ENCODE measurements at regions not wholly inside any gene's neighbourhood (a gene's known extent, or its start where the extent isn't known, plus 50 kb on each side); places are given as distances from the start of the nearest gene placed in this dataset.

GRCh38 chr7:112648781-112649180 is 141.4 kb downstream of the TMEM168 start:
- TF ChIP-seq, protein P1, sequence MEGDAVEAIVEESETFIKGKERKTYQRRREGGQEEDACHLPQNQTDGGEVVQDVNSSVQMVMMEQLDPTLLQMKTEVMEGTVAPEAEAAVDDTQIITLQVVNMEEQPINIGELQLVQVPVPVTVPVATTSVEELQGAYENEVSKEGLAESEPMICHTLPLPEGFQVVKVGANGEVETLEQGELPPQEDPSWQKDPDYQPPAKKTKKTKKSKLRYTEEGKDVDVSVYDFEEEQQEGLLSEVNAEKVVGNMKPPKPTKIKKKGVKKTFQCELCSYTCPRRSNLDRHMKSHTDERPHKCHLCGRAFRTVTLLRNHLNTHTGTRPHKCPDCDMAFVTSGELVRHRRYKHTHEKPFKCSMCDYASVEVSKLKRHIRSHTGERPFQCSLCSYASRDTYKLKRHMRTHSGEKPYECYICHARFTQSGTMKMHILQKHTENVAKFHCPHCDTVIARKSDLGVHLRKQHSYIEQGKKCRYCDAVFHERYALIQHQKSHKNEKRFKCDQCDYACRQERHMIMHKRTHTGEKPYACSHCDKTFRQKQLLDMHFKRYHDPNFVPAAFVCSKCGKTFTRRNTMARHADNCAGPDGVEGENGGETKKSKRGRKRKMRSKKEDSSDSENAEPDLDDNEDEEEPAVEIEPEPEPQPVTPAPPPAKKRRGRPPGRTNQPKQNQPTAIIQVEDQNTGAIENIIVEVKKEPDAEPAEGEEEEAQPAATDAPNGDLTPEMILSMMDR (conservative IDR thresholded peaks at IDR 0.05 in 1 of 2, IDR thresholded peaks at IDR 0.05 in 1 of 2; ENCODE audit: low read depth in 1 of 2, low read length in 2 of 2): no peak
- no peak for TF ChIP-seq EZH2 (IDR thresholded peaks at IDR 0.05; ENCODE audit: low read length, missing control alignments)

Measured in fibroblast of lung (primary cell).